DND-41 (cell line): ENCODE measurements at regions not wholly inside any gene's neighbourhood (a gene's known extent, or its start where the extent isn't known, plus 50 kb on each side); places are given as distances from the start of the nearest gene placed in this dataset.

Experiments used
- EZH2 ChIP-seq: IDR thresholded peaks from 3 replicates; pipeline ENCODE4 v1.6.1; 2012; ENCODE audit warnings: borderline replicate concordance, low read depth, mild to moderate bottlenecking, moderate library complexity, low read length, inconsistent platforms; ENCODE audit not compliant: severe bottlenecking
- TF ChIP-seq, protein P1 (sequence below): IDR thresholded peaks from 2 replicates; pipeline ENCODE4 v1.5.1; 2012; ENCODE audit warnings: borderline replicate concordance, low read length, moderate library complexity, mild to moderate bottlenecking; ENCODE audit not compliant: poor library complexity, severe bottlenecking; ENCODE audit errors: extremely low read depth

DNA sequence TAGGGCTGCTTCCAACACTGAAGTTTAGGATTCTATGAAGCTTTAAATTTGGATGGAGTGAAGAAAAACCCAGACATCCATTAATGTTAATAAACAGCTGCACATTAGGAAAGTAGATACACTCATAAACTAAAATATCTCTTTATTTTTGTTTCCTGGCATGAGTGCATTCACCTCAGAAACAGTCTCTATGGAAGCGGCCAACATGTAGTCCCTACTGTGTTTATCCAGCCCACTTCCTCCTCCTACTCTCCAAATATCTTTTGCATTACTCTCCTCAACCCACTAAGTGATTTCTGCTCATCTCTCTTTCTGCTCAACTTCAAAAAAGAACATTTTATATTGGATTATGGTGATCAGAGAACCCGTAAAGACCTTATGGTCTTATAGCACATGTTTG lies 180.3 kb upstream of the MXRA5 start:
- TF ChIP-seq, protein P1, sequence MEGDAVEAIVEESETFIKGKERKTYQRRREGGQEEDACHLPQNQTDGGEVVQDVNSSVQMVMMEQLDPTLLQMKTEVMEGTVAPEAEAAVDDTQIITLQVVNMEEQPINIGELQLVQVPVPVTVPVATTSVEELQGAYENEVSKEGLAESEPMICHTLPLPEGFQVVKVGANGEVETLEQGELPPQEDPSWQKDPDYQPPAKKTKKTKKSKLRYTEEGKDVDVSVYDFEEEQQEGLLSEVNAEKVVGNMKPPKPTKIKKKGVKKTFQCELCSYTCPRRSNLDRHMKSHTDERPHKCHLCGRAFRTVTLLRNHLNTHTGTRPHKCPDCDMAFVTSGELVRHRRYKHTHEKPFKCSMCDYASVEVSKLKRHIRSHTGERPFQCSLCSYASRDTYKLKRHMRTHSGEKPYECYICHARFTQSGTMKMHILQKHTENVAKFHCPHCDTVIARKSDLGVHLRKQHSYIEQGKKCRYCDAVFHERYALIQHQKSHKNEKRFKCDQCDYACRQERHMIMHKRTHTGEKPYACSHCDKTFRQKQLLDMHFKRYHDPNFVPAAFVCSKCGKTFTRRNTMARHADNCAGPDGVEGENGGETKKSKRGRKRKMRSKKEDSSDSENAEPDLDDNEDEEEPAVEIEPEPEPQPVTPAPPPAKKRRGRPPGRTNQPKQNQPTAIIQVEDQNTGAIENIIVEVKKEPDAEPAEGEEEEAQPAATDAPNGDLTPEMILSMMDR, result no peak
- TF ChIP-seq EZH2, result no peak
